RPMI7951 (cell line): ENCODE measurements at regions not wholly inside any gene's neighbourhood (a gene's known extent, or its start where the extent isn't known, plus 50 kb on each side); places are given as distances from the start of the nearest gene placed in this dataset.
A peak's percentile ranks its signal among the peaks of the same experiment; 100 is the strongest.

ENCODE experiments used
- DNase-seq: peaks from one replicate; pipeline ENCODE4 v3.0.0-alpha.2; 2012; ENCODE audit warnings: low read depth

DNA sequence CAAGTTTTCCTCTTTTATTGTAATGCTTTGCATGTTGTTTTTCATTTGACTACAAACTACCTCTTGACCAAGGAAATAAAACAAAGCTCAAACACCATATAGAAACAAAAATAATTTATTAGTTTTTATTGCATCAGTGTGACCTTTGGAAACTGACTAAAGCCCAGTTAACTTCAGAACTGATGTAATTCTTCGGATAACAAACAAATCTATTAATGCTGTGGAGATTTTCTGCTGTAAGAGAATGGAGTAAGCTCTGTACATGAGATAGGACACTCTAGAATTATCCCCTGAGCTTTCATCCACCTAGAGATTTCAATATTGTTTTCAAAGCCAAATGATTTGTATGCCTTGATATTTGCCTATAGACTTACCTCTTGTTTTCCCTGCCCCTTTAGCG, 154.0 kb upstream of the KCNK2 start:
- no peak for DNase-seq

DNA sequence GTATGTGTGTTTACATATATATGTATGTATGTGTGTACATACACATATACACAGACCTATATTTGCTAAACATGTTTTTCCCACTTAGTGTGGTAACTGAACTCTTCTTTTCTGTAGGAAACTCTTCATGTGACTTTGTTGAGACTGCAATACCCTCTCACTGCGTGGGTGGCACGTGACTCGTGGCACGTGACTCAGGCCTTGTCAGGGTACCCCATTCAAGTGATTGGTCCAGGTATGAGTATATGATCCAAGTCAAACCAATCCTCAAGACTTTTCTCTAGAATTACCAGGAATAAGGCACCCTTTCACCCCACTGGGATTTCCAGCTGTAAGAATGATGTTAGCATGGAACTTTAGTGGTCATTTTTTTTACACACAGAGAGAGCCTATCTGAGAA, 149.2 kb upstream of the KCNK2 start:
- DNase-seq = no peak

DNA sequence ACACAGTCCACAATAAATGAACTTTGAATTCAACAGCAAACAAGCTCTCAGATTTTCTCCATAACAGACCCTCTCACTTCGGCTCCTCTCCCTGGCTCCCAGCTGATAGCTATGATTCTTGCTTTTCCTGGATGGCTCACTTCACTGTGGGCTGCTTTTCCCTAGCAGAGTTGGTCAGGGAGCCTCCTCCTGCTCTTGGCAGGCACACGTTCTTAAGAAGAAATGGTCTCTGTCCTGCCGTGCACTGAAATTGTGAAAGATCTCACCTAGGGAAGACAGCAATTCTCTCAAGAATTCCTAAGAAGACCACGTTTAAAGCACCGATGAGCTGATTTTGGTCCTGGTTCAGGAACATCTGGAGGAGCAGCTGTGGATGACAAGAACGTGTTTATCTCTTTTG, 148.5 kb upstream of the KCNK2 start:
- no peak for DNase-seq

DNA sequence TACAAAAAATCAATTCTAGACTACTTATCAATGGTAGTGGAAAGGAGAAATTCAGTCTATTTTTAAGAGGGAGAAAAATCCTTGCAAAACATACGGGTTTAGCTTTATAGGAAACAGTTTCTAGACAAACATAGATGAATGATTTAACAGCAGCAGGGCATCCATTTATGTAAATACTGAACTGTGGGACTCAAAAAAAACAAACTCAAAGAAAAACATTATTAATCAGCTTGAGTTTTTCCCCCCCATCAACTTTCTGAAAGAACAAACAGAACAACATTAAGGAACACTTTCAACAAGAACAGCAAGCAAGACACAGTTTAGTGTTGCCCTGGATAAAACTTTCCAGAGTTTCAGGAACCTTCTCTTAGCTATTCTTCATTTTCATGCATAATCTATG, 147.3 kb upstream of the KCNK2 start:
- DNase-seq = no peak

DNA sequence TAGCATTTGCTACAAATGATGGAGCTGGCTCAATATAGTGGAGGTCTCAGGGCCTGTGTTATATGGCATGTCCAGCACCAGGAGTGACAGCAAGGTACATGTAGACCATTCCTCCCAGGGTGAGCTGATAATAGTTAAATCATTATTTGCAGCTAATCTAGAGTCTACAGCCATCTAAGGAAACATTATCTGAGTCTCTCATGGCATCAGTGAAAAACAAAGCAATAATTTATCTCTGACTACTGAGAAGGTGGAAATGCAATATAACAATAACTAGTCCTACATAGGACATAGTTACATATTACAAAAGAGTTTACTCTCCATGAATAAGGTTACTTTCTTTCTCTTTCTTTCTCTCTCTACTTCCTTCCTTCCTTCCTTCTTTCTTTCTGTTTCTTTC, 143.4 kb upstream of the KCNK2 start:
- DNase-seq = no peak

DNA sequence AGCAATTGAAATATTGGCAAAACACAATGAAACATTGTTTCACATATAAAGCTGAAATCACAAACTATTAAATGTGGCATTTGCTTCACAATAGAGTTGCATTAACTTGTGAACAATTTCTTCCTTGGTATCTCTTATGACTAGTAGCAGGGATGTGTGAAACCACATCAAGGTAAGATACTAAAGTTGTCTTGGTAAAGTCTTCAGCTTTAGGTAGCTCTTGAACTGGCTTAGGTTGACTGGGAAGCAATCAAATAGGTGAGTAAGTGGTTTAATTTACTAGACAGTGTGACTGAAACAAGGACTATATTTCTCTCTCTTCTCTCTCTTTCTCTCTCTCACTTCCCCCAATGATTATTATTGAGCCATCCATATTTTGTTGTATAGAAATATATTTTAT, 141.5 kb upstream of the KCNK2 start:
- DNase-seq = no peak

DNA sequence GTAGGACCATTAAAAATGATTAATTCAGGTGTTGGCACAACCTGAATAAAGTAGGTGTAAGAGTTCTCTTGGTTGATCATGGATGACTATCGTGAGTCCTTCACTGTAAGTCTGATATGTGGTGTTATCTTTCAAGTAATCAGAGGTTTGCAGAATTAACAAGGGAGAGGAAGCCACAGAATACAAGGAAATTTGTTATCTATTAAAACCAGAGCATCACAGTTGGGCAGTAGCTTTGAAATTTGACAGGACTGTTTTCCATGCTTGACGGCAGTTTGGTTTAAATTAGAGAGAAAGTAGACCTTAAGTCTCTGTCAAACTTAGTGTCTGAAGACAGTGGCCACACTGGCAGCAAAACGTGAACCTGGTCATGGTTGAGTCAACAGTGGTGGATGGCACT, 139.5 kb upstream of the KCNK2 start:
- no peak for DNase-seq

DNA sequence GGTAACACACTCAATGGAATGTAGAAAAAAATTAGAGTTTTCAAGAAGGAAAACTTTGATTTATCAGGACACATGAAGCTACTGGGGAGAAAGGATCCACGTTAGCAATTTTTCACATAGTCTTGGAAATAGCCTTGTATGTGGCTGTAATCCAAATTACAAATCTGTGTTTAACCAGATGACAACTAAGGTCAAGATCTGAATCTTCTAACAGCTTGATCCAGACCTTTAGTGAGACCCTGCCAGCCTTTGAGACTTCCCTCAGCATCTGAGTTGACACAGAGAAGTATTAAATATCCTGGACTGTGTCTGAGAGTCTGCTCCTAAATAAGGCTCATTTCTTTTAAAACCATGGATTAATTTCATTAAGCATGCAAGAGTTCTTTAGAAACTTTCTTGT, 135.9 kb upstream of the KCNK2 start:
- DNase-seq = no peak

DNA sequence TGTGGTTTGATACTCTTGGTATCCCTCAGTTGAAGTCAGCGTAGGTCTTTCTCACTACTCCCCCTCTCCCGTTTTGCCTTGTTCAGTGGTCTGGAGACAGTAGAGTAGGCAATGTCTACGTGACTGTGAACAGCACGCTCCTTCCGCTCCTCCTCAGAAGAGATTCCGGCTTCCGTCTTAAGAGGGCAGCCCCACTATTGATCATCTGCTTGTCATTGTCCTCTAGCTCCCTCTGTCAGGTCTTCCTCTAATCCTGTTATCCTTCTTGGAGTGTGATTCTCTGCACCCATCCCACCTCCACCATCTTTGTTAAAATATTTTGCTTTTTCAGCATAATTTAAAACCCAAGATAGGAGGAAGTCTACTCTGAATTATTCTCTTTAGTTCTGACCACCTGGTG, 129.9 kb upstream of the KCNK2 start:
- DNase-seq = no peak

DNA sequence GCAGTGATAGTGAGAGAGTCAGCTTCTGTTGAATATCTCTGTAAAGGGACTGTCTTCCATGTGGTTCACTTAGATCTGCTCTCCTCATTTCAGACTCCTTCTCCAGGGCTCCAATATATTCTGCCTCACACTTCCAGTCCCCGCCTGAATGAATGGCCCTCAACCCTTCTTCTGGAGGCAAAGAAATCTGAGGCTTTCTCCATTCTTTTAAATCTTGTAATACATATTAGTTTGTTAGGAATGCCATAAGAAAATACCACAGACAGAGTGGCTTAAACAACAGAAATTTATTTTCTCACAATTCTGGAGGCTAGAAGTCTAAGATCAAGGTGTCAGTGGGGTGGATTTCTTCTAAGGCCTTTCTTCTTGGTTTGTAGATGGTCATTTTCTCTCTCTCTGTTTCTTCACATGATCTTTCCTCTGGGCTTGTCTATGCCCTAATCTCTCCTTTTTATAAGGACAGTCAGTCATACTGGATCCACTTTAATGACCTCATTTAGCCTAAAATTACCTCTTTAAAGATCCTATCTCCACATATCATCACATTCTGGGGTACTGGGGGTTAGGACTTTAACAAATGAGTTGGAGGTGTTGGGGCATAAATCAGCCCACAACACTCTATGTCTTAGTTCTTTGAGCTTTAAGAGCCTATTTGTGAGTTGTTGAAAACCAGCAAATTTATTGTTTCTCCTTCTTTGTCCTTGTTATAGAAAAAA, 128.5 kb upstream of the KCNK2 start:
- DNase-seq = no peak

DNA sequence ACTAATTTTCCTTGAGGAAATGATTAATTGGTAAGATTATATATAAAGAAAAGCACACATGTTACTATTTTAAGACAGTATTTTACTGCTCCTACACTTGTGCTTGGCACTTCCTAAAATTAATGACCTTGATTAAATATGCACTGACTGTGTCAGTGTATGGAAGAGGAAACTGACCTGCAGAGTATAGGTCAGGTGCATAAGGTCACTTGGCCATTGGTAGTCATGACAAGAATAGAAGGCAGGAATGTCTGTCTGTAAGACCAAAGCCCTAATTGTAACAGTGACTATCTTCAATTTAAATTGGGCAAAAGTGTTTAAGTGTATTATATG, 128.0 kb upstream of the KCNK2 start:
- DNase-seq = no peak

DNA sequence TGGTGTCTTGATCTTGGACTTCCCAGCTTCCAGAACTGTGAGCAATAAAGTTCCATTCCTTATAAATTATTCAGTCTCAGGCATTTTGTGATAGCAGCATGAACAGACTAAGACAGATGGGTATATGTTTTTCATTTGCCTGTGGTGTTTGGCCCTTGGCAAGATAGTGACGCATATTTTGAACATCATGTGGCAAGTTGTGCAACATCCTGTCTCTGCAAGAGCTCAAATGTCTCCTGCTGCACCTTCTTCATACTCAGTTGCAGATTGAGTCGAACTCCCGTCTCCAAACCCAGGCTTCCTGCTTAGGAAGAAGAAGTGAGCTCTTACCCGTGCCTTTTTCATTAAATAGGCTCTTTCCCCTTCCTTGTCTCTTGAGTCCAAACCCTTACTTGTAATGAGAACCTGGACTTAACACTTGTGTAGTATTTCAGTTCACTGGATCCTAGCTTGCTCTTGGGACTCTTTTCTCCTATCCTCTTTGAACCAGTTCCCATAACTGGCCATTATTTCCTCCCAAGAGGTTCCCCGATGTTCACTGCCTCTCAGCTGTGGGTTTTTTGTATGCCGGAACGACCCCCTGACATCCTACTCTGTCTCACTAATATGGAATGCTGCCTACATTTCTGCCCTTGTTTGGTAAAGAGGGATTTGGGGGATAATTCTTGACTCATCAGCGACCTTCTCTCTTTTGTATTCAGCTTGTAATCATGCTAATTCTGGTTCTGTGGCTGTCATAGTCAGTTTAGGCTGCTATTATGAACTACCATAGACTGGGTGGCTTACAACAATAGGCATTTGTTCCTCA, 125.0 kb upstream of the KCNK2 start:
- DNase-seq = peak; percentile 96

DNA sequence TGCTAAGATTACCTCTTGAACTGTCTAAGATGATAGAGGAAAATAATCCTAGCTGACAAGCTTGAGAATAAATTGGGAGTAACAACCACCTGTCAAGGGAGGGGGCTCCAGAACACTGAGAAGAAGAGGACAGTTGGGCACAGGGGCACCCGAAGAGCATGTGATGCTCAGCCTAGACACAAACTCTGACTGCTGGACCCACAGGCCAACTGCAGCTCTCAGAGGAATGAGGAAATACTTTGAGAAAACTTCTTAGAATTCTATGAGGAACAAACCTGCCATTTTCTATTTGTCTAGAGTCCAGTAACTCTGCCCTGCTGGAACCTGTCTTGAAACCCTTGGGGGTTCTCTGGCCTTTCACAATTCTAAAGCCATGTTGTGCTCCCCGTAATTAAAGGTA, 124.1 kb upstream of the KCNK2 start:
- DNase-seq = no peak

DNA sequence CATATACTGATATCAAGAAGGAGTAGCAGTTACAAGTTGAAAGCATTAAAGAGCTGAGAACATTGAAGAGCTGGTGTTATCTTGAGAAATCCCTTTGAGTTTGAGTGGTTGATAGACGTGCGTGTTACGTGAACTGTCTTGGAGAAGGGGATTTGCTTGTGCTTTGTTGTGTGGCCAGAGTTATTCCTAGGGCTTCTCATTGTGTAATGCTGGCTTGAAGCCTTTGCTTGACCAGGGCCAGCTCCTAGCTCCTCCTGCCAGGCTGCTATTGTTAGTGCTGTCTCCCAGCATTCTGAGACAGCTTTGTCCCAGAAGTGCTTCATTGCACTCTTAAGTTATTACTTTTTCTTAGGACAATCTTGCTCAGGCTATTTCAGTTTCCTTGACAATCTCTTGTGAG, 116.2 kb upstream of the KCNK2 start:
- DNase-seq = no peak

DNA sequence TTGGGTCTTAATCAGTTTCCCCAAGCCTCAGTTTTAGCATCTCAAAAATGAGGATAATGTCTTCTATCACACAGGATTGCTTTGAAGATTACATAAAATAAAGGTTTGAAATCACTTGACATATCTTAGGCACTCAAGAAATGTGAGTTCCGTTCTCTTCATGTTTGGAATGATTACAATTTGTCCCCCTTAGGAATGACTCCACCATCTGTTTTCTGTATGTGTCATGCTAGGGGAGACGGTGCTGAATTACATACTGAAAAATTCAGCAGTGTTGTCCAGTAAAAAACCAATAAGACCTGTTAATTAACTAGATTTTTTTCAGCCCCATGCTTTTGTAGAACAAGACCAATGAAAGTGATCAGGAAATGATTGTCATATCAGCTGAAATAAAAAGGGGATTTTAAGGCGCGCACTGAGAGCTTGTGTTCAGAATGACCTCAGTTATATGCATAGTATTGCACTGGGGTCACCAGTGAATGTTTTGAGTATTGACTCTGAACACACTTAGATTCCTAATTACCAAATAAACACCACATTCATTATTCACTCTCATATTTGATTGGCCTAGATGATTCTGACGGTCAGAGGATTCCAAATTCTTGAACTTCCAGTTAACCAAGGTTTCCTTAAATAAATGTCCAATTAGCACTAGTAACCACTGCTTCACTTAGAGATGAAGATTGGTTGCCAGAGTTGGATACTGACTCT, 114.5 kb upstream of the KCNK2 start:
- DNase-seq = peak; percentile 24

DNA sequence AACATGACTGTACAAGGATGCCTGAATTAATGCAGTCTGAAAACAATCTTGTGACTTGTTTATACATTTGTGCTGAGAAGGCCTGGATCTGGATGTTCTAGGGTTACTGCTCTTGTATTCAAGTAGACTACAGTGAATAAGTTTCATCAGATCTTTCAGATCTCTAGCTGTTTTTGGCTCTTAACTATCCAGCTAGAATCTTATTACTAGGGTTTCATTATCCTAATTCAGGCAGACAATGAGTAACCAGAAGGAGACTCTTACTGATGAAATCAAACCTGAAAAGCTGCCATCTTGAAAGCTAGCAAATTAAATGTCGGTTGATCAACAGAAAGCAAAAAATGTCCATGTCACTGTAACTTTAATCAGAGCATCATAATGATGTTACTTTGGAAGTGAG, 112.5 kb upstream of the KCNK2 start:
- DNase-seq = no peak

DNA sequence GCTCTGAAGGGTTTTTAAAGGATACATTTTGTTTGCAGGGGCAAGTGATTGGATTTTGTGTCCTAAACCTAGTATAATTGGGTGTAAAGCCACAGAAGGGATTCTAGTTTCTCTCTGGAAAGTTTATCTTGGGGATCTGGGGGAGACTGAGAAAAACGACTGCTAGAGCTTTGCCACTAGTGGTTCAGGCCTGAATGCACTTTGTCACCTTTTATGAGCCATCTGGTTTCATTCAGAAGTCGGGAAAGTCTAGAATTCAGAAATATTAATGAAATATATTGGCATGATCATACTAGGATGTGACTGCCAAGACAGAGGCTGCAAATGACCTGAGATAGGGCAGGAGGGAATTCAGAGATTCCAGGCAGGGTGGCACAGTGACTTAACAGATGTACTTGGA, 111.5 kb upstream of the KCNK2 start:
- no peak for DNase-seq

DNA sequence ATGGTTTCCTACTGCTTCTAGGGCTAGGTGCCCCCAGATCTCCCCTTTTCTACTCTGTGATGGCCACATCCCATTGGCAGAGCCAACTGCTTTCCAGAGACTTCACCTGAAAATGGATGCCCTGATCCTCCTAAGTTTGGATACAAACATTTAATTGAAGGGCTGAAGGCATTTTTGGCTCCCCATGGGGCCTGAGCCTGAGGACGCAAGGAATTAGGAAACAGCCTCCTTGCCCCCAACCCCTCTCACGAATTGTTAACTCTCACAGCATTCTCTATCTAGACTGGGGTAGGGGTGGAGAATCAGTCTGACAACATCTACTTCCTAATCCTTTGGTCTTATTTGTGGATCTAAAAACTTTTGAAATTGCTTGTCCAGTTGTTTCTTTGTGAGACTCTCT, 108.5 kb upstream of the KCNK2 start:
- no peak for DNase-seq

DNA sequence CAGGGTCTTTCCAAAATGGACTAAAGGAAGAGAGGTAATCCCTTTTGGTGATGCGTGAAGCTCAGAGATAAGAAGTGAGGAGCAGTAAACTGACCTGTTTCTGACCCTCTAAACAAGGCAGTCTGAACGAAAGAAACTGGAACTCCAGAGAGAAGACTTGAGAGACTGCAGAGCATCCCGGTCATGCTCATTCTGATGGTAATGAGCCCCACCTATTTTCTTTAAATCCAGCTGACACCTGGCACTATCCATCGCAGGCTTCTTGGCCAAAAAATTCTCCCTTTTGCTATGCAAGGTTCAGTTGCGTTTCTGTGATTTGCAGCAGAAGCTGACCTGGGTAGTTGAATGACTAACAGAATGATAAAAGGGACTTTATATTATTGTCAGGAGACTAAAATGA, 105.9 kb upstream of the KCNK2 start:
- no peak for DNase-seq

DNA sequence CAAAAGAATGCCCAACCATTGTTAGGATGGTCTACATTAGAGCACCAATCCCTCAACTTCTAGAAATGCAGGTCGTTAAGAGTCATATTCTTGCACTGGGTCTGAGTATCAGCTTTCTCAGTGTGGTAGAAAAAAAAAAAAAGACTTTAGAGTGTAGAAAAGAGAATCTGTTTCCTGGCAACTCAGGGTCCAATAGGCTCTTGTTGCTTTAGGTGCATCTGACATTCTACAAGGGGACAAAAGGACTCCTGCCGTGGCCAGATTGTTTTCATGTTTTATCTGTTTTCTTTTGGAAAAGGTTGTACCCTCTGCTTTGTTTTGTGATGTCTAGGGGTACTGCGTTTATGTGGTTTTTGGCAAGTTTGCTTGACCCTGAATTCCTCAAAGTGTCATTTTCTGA, 105.4 kb upstream of the KCNK2 start:
- no peak for DNase-seq

DNA sequence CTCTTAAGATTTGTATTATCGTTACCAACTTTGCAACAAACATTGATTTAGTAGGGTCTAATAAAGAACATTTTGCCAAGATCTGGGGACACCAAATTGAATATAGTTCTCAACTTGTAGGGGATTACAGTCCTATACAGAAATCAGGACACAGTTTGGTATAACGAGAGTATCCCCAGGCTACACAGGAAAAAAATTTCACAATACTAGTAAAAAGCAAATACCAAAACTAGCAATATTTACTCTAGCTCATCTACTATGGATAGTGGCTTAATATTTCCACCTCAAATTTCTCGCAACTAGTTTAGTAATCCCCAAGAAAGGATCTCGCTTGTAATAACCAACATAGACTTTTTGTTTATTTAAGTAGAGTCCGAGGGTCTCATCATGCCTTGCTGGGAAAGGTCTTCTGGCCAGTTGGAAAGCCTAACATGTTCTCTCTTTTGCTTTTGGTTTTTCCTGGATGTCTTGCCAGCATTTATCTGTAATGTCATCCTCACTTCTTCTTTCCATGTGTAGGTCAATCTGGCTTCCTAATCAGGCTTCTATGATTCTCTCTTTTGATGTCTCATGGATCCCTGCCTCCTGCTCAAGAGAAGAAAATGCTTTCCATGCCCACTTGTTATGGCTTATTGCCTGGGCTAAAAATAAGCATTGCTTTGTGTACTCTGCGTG, 104.7 kb upstream of the KCNK2 start:
- no peak for DNase-seq

DNA sequence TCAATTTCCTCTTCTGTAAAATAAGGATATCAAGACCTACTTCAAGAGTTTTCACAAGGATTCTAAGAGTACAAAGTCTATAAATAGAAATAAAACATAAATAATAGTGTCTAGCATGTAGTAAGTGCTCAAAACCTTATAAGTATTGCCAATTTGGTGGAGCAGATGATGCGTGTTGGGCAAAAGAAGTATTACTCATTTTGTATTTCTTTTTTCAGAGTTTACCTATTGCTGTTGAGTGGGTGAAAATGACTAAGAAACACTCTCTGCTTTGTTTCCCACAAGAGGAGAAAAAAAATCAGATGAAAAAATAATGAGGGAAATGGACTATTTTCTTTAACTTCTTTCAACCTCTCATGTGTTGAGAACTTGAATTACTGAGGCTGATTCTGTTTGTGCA, 103.3 kb upstream of the KCNK2 start:
- DNase-seq = no peak

DNA sequence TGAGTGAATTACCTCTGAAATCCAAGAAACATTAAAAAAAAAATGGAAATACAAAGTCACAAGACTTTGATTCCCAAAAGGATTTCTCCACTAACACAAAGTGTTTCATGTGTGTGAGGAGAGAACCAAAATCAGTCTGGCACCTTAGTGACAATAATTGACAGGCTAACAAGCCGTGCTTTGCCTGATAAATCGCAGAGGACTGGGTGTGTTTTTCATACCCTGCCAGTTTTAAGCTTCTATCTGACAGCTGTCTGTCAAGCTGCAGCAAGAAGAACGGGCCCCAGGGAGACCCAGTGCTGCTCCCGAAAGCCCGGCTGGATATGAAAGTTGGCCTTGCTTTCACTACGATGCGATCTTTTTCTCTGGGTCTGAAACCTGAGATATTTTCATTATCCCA, 101.6 kb upstream of the KCNK2 start:
- DNase-seq = no peak
